Thoracic aorta (tissue), 2 donors: ENCODE measurements at regions not wholly inside any gene's neighbourhood (a gene's known extent, or its start where the extent isn't known, plus 50 kb on each side); places are given as distances from the start of the nearest gene placed in this dataset.

Experiments
- ATAC-seq: fragments of 150-250 bp; one replicate; pipeline ENCODE4 v1.8.0; 2017; ENCODE audit warnings: low read depth; ENCODE audit not compliant: insufficient number of reproducible peaks, low FRiP score
- DNase-seq: peaks from one replicate; pipeline ENCODE4 v3.0.0-alpha.2; 2020; ENCODE audit warnings: low spot score
- H3K27ac ChIP-seq, 2 donors: fragments of 200-600 bp; sonication (generic); 1 replicate in 1 of 2; 2 replicates in 1 of 2; pipeline ENCODE4 v1.5.1; 2016; ENCODE audit warnings: mild to moderate bottlenecking in 2 of 2, moderate library complexity in 2 of 2
- H3K27me3 ChIP-seq: fragments of 200-600 bp; sonication (generic); replicated peaks from 2 replicates; pipeline ENCODE4 v1.6.0; 2016; ENCODE audit warnings: mild to moderate bottlenecking; ENCODE audit not compliant: insufficient read depth
- H3K36me3 ChIP-seq: fragments of 200-600 bp; sonication (generic); one replicate; pipeline ENCODE4 v1.5.1; 2016
- H3K4me1 ChIP-seq, 2 donors: fragments of 200-600 bp; sonication (generic); 1 replicate in 1 of 2; 2 replicates in 1 of 2; pipeline versions ENCODE4 v1.5.1 to v1.6.0; 2016; ENCODE audit warnings: low read depth in 2 of 2, mild to moderate bottlenecking in 1 of 2; ENCODE audit not compliant: control insufficient read depth in 1 of 2
- H3K4me3 ChIP-seq: fragments of 200-600 bp; sonication (generic); 2 replicates; pipeline ENCODE4 v1.5.1; 2016; ENCODE audit warnings: mild to moderate bottlenecking
- H3K9me3 ChIP-seq: fragments of 200-600 bp; sonication (generic); 2 replicates; pipeline ENCODE4 v1.5.1; 2016
- CTCF ChIP-seq: fragments of 200-600 bp; sonication (generic); IDR thresholded peaks from one replicate; pipeline ENCODE4 v1.5.1; 2019; ENCODE audit warnings: antibody characterized with exemption

GRCh38 chr2:147740211-147740927, 104.5 kb upstream of the ACVR2A start:
- no peak for TF ChIP-seq CTCF
- Histone ChIP-seq H3K27me3 (no peaks in the 10 kb centered on the region), H3K27ac (no peak overlapping the region), H3K4me3 (no peak overlapping the region), H3K4me1 (no peaks in the 10 kb centered on the region), H3K36me3 (no peaks in the 10 kb centered on the region), H3K9me3 (no peaks in the 10 kb centered on the region)
- DNase-seq (no peak), ATAC-seq (no peak)

DNA sequence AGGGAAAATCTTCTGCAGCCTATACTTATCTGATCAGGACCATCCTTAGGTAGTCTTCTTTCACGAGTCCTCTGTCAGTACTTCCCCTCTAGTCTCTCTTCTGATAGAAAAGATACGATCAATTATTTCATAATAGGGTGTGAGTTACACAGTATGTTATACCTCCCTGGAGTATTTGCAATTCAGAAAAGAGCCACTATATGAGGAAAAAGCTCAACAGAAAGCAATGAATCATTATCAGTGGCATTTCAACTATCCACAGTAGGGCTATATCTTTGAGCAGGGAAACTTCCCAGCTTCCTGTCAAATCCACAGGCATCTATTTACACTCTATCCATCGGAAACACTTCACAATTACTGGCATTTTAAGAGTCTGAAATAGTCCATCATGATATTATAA, 105.3 kb upstream of the ACVR2A start:
- Histone ChIP-seq H3K9me3 (no peaks in the 10 kb centered on the region), H3K27ac (no peak overlapping the region), H3K36me3 (no peaks in the 10 kb centered on the region), H3K4me1 (no peaks in the 10 kb centered on the region), H3K4me3 (no peak overlapping the region), H3K27me3 (no peaks in the 10 kb centered on the region)
- DNase-seq (no peak), ATAC-seq (no peak)
- TF ChIP-seq CTCF, result no peak

GRCh38 chr2:147718831-147719230, 126.0 kb upstream of the ACVR2A start:
- H3K9me3 ChIP-seq, result no peaks in the 10 kb centered on the region
- no peak overlapping the region for H3K4me3 ChIP-seq
- H3K36me3 ChIP-seq, result no peaks in the 10 kb centered on the region
- no peaks in the 10 kb centered on the region for H3K4me1 ChIP-seq
- DNase-seq (no peak), ATAC-seq (no peak)
- TF ChIP-seq CTCF, result no peak
- H3K27me3 ChIP-seq, result no peaks in the 10 kb centered on the region
- H3K27ac ChIP-seq, result no peak overlapping the region

- no peak overlapping the region for H3K27ac ChIP-seq
- no peaks in the 10 kb centered on the region for H3K4me1 ChIP-seq
- ATAC-seq, result no peak
- H3K4me3 ChIP-seq, result no peak overlapping the region
- no peaks in the 10 kb centered on the region for H3K9me3 ChIP-seq
- TF ChIP-seq CTCF, result no peak
- no peaks in the 10 kb centered on the region for H3K36me3 ChIP-seq
- H3K27me3 ChIP-seq, result no peaks in the 10 kb centered on the region
- no peak for DNase-seq
These were observed 127.9 kb upstream of the ACVR2A start for GRCh38 chr2:147716906-147717305.

DNA sequence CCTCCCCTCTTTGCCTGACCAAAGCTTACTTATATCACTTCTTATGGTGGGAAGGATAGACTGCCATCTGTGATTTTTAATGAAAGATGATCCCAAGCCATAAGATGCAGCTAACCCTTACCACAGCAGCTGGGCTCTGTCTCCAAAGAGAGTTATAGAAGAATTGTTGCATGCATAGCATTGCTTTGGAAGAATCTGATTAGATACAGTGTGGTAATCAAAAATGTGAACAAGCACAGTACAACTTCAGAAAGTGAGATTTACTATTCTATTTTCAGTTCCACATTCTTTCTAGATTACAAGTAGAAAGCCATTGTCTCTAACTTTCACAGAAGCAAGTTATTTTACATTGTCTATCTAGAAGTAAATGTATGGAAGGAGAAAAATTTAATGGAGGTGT, 129.0 kb upstream of the ACVR2A start:
- H3K4me1 ChIP-seq, result no peaks in the 10 kb centered on the region
- TF ChIP-seq CTCF, result no peak
- no peaks in the 10 kb centered on the region for H3K36me3 ChIP-seq
- ATAC-seq (no peak), DNase-seq (no peak)
- no peak overlapping the region for H3K4me3 ChIP-seq
- no peaks in the 10 kb centered on the region for H3K27me3 ChIP-seq
- H3K9me3 ChIP-seq, result no peaks in the 10 kb centered on the region
- H3K27ac ChIP-seq, result no peak overlapping the region
